ENCODE measurements at regions not wholly inside any gene's neighbourhood (a gene's known extent, or its start where the extent isn't known, plus 50 kb on each side); places are given as distances from the start of the nearest gene placed in this dataset.
A peak's percentile ranks its signal among the peaks of the same experiment; 100 is the strongest.
"Not testable (repeated sequence)": the region's sequence is repeated elsewhere in the genome, so short reads cannot be mapped to it uniquely, and the experiment has no call there.

DNA sequence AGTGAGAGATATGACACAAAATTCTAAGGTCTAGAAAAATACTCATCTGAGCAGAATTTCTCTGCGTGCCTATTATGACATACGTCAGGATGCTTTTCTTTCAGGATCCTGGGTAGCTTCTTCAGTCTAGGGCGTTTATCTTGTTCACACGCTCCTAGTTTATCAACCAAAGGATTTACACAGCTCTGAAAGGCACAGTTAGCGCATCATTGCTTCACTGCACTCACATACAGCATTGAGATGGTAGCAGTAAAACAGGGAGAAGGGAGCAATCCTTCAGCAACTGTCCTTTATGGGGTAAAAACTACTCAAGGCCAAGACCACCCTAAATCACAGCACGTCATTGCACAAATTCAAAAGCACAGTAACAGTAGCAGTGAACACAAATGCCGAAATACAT is 222.8 kb downstream of the SUCLG1 start:
- Histone ChIP-seq H3K27ac (ENCODE audit: low read depth, low read length) (no peak overlapping the region), H3K9me3 (ENCODE audit: control insufficient read depth, insufficient read depth, low read length) (no peaks in the 10 kb centered on the region), H3K36me3 (ENCODE audit: control insufficient read depth, insufficient read depth, low read length) (no peaks in the 10 kb centered on the region), H3K27me3 (ENCODE audit: control insufficient read depth, insufficient read depth, low read length) (no peaks in the 10 kb centered on the region), H3K4me1 (ENCODE audit: control insufficient read depth, insufficient read depth, low read length) (no peaks in the 10 kb centered on the region), H3K4me3 (ENCODE audit: low read depth, low read length) (no peak overlapping the region)
- peak in 1 of 6 donors; percentile 67 for DNase-seq (ENCODE audit: low read depth in 4 of 6, low spot score in 6 of 6)
- 70% methylated on average over 5 of the region's 7 CpGs for whole genome bisulfite sequencing (ENCODE audit: insufficient coverage)

DNA sequence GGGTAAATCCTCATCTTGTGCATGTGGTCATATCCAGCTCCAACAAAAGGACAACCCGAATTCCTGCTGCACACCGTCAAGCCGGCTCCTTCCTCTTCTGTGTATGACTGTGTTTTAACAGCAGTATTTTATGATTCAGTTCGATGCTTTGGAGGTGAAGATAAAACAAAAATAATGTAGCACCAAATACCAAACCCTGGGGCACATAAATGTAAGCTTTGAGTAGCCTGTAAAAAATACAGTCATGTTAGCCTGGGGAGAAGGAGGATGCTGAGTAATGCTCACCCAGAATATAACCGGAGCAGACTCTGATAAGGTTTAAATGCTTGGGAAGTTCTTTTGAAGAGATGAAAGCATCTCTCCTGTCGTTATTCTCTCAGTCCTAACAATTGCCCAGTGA is 225.0 kb downstream of the SUCLG1 start:
- WGBS (ENCODE audit: insufficient coverage), result no CpG with 5 or more reads among the region's 6 CpGs
- no peak overlapping the region for H3K27ac ChIP-seq (ENCODE audit: low read depth, low read length)

DNA sequence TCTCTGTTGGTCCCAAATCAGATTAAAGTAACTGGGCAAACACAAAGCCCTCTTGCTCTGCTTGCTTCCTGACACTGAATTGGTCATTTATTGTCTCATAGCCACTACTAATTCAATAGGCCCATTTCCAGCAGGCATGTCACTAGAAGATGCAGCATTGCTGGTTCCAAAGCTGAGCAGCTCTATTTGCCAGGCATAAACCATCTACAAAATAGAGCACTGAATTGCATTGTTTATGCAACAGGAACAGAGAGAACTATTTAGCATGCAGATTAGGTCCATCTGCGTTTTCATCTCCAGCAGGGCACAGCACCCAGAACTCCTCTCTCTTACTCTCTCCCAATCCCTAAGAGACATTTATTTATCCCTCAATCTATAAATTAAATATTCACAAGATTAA is 227.6 kb downstream of the SUCLG1 start:
- Histone ChIP-seq H3K27me3 (ENCODE audit: control insufficient read depth, insufficient read depth, low read length) (no peaks in the 10 kb centered on the region), H3K36me3 (ENCODE audit: control insufficient read depth, insufficient read depth, low read length) (no peaks in the 10 kb centered on the region), H3K4me1 (ENCODE audit: control insufficient read depth, insufficient read depth, low read length) (no peaks in the 10 kb centered on the region), H3K9me3 (ENCODE audit: control insufficient read depth, insufficient read depth, low read length) (no peaks in the 10 kb centered on the region), H3K4me3 (ENCODE audit: low read depth, low read length) (no peak overlapping the region), H3K27ac (ENCODE audit: low read depth, low read length) (no peak overlapping the region)
- peak in 1 of 6 donors; percentile 35 for DNase-seq (ENCODE audit: low read depth in 4 of 6, low spot score in 6 of 6)
- no CpG with 5 or more reads among the region's 1 CpG for WGBS (ENCODE audit: insufficient coverage)

More for the DNA sequence above, 225.0 kb downstream of the SUCLG1 start:
- Histone ChIP-seq H3K36me3 (ENCODE audit: control insufficient read depth, insufficient read depth, low read length) (no peaks in the 10 kb centered on the region), H3K4me3 (ENCODE audit: low read depth, low read length) (no peak overlapping the region), H3K9me3 (ENCODE audit: control insufficient read depth, insufficient read depth, low read length) (no peaks in the 10 kb centered on the region), H3K4me1 (ENCODE audit: control insufficient read depth, insufficient read depth, low read length) (no peaks in the 10 kb centered on the region), H3K27me3 (ENCODE audit: control insufficient read depth, insufficient read depth, low read length) (no peaks in the 10 kb centered on the region)
- no peak for DNase-seq (ENCODE audit: low read depth in 4 of 6, low spot score in 6 of 6)

DNA sequence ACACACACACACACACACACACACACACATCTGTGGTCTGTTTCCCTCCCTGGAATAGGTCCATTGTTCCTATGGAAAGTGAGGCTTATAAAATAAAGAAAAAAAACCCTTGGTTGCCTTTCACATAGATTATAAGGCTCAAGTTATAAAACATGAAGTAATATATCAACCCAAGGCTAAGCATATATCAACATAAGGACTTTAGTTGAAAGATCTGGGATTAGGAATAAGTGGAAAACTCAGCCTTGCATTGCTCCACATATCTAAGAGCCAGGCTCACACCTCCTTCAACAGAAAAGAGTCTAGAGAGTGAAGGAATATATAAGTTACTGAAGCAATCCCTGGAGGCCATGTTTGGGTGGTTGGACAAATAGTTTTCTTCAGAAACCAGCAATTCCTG is 235.0 kb downstream of the SUCLG1 start:
- Histone ChIP-seq H3K27ac (ENCODE audit: low read depth, low read length) (no peak overlapping the region), H3K4me3 (ENCODE audit: low read depth, low read length) (no peak overlapping the region), H3K9me3 (ENCODE audit: control insufficient read depth, insufficient read depth, low read length) (no peaks in the 10 kb centered on the region), H3K4me1 (ENCODE audit: control insufficient read depth, insufficient read depth, low read length) (no peaks in the 10 kb centered on the region), H3K27me3 (ENCODE audit: control insufficient read depth, insufficient read depth, low read length) (no peaks in the 10 kb centered on the region), H3K36me3 (ENCODE audit: control insufficient read depth, insufficient read depth, low read length) (no peaks in the 10 kb centered on the region)
- no peak for DNase-seq (ENCODE audit: low read depth in 4 of 6, low spot score in 6 of 6)

DNA sequence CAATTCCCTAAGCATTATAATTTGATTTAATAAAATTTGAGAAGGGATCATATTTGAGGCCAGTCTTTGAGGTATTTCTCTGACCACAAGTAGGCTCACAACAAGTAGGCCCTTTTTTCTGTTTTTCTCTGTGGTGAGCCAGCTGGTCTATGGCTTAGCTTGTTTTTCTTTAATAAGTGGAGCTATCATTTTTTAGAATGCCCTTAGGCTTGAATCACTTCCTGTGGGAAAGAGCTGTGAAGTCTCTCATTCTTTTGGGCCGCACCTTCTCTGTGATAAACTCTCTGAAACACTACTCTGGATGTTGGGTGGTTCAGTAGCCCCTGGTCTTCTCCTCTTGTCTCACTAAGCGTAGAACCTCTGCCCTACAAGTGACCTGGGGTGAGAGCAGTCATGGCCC is 235.9 kb downstream of the SUCLG1 start:
- H3K4me1 ChIP-seq (ENCODE audit: control insufficient read depth, insufficient read depth, low read length), result no peaks in the 10 kb centered on the region
- DNase-seq (ENCODE audit: low read depth in 4 of 6, low spot score in 6 of 6), result no peak
- H3K27me3 ChIP-seq (ENCODE audit: control insufficient read depth, insufficient read depth, low read length), result no peaks in the 10 kb centered on the region
- H3K4me3 ChIP-seq (ENCODE audit: low read depth, low read length), result no peak overlapping the region
- no CpG with 5 or more reads among the region's 2 CpGs for WGBS (ENCODE audit: insufficient coverage)
- no peaks in the 10 kb centered on the region for H3K36me3 ChIP-seq (ENCODE audit: control insufficient read depth, insufficient read depth, low read length)
- no peaks in the 10 kb centered on the region for H3K9me3 ChIP-seq (ENCODE audit: control insufficient read depth, insufficient read depth, low read length)
- H3K27ac ChIP-seq (ENCODE audit: low read depth, low read length), result no peak overlapping the region

DNA sequence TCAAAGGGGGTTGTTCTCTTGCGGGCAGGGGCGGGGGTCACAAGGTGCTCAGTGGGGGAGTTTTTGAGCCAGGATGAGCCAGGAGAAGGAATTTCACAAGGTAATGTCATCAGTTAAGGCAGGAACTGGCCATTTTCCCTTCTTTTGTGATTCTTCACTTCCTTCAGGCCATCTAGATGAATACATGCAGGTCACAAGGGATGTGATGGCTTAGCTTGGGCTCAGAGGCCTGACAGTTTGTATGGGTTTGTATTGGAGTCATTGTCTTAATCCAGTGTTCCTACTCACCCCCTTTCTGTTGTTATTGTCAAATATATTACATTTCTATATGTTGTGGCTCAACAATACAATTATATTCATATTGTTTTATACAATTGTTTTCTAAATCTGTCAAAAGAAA is 238.0 kb downstream of the SUCLG1 start:
- WGBS (ENCODE audit: insufficient coverage), result 100% methylated on average over 1 of the region's 2 CpGs
- H3K4me3 ChIP-seq (ENCODE audit: low read depth, low read length); H3K4me1 ChIP-seq (ENCODE audit: control insufficient read depth, insufficient read depth, low read length); H3K27me3 ChIP-seq (ENCODE audit: control insufficient read depth, insufficient read depth, low read length); H3K9me3 ChIP-seq (ENCODE audit: control insufficient read depth, insufficient read depth, low read length); DNase-seq (ENCODE audit: low read depth in 4 of 6, low spot score in 6 of 6); H3K36me3 ChIP-seq (ENCODE audit: control insufficient read depth, insufficient read depth, low read length); H3K27ac ChIP-seq (ENCODE audit: low read depth, low read length): not testable (repeated sequence)

DNA sequence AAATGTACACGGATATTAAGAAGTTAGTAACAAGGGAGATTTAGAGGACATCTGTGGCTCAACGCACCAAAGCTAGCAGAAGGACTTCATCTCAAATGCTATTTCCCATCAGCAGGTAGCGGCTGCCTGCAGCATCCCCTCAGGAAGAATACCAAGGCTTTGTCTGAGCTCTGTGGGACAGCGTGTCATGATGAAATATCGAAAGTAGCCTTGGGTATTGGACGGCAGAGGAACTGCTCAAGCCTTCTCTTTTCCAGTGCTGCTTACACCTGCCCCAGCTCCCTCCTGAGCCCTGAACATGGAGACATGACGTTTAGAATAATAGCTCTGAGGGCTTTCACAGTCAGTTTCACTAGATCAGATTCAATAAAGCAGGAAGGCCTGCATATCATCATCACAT is 241.6 kb downstream of the SUCLG1 start:
- Histone ChIP-seq H3K27me3 (ENCODE audit: control insufficient read depth, insufficient read depth, low read length) (no peaks in the 10 kb centered on the region), H3K9me3 (ENCODE audit: control insufficient read depth, insufficient read depth, low read length) (no peaks in the 10 kb centered on the region), H3K4me1 (ENCODE audit: control insufficient read depth, insufficient read depth, low read length) (no peaks in the 10 kb centered on the region), H3K27ac (ENCODE audit: low read depth, low read length) (no peak overlapping the region), H3K36me3 (ENCODE audit: control insufficient read depth, insufficient read depth, low read length) (no peaks in the 10 kb centered on the region), H3K4me3 (ENCODE audit: low read depth, low read length) (no peak overlapping the region)
- 78% methylated on average over 5 of the region's 7 CpGs for WGBS (ENCODE audit: insufficient coverage)
- DNase-seq (ENCODE audit: low read depth in 4 of 6, low spot score in 6 of 6), result no peak

DNA sequence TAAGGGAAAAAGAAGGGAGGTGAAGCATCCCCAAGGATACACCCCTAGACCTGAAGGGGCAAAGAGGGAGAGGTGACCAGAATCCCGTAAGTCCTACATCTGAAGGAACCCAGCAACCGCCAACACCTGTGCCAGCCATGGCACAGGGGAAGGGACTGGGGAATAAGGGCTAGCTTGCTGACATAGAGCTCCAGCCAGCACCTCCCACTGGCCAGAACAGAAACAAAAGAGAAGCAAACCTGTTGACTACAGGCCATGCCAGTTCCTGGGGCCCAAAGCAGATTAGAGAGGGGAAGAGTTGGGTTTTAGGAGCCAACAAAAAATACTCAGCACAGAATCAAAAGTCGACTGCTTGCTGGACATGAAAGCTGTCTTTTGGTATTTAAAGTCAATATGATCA is 244.6 kb downstream of the SUCLG1 start:
- no peak for DNase-seq (ENCODE audit: low read depth in 4 of 6, low spot score in 6 of 6)
- WGBS (ENCODE audit: insufficient coverage), result no CpG with 5 or more reads among the region's 3 CpGs

DNA sequence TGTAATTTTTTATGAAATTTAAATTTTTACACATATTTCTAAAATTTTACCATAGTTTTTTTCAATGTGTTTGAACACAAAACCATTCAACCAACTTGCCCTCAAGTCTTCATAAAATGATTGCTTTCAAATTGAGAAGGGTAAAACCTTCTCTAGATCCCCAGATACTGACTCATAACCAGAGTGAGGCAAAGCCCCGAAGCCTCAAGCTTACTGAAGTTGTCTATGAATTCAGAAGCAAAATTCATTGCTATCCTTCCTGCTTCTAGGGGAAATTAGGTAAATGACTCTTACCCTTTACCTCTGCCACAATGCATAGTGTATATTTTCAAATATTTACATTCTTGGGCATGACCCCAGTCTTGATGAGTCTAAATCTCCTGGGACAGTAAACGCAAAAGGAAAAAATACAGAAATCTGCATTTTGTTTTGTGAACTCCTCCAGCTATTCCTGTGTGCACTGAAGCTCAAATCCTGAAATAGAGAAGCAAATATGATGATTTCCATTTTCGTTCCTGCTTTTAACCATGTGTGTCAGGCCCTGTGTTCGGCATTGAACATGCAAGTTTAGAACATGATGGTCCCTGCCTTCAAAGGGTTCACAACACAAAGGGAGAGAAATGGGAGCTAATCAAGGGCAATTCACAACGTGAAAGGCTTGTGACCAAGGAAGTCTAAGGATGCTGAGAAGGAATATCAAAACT is 246.3 kb downstream of the SUCLG1 start:
- WGBS (ENCODE audit: insufficient coverage), result 77% methylated on average over 2 of the region's 5 CpGs
- DNase-seq (ENCODE audit: low read depth in 4 of 6, low spot score in 6 of 6), result no peak
- Histone ChIP-seq H3K4me1 (ENCODE audit: control insufficient read depth, insufficient read depth, low read length) (no peaks in the 10 kb centered on the region), H3K27me3 (ENCODE audit: control insufficient read depth, insufficient read depth, low read length) (no peaks in the 10 kb centered on the region), H3K36me3 (ENCODE audit: control insufficient read depth, insufficient read depth, low read length) (no peaks in the 10 kb centered on the region), H3K27ac (ENCODE audit: low read depth, low read length) (no peak overlapping the region), H3K4me3 (ENCODE audit: low read depth, low read length) (no peak overlapping the region), H3K9me3 (ENCODE audit: control insufficient read depth, insufficient read depth, low read length) (no peaks in the 10 kb centered on the region)

More for the DNA sequence above, 244.6 kb downstream of the SUCLG1 start:
- Histone ChIP-seq H3K9me3 (ENCODE audit: control insufficient read depth, insufficient read depth, low read length) (no peaks in the 10 kb centered on the region), H3K27me3 (ENCODE audit: control insufficient read depth, insufficient read depth, low read length) (no peaks in the 10 kb centered on the region), H3K4me1 (ENCODE audit: control insufficient read depth, insufficient read depth, low read length) (no peaks in the 10 kb centered on the region), H3K4me3 (ENCODE audit: low read depth, low read length) (no peak overlapping the region), H3K36me3 (ENCODE audit: control insufficient read depth, insufficient read depth, low read length) (no peaks in the 10 kb centered on the region), H3K27ac (ENCODE audit: low read depth, low read length) (no peak overlapping the region)

DNA sequence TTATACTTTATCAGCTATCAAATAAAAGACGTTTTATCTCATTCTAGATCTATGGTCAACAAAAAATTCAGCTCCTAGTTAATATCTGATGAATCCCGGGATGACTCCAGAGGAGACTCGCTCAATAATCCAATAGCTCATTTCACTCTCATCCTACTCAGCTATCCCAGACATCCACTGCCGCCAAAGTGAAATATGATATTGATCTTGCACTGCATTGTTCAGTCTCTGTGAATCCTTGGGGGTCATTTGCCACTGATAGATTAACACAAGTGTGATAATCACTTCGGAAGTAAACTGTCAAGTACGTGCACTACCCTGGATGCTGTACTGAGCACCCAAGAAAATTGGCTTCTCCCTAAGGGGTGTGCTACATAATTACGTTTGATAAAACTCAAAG is 249.1 kb downstream of the SUCLG1 start:
- Histone ChIP-seq H3K27me3 (ENCODE audit: control insufficient read depth, insufficient read depth, low read length) (no peaks in the 10 kb centered on the region), H3K36me3 (ENCODE audit: control insufficient read depth, insufficient read depth, low read length) (no peaks in the 10 kb centered on the region), H3K9me3 (ENCODE audit: control insufficient read depth, insufficient read depth, low read length) (no peaks in the 10 kb centered on the region), H3K4me3 (ENCODE audit: low read depth, low read length) (no peak overlapping the region), H3K27ac (ENCODE audit: low read depth, low read length) (no peak overlapping the region), H3K4me1 (ENCODE audit: control insufficient read depth, insufficient read depth, low read length) (no peaks in the 10 kb centered on the region)
- WGBS (ENCODE audit: insufficient coverage), result 60% methylated on average over 5 of the region's 7 CpGs
- peak in 1 of 6 donors; percentile 40 for DNase-seq (ENCODE audit: low read depth in 4 of 6, low spot score in 6 of 6)
